ENCODE measurements at regions not wholly inside any gene's neighbourhood (a gene's known extent, or its start where the extent isn't known, plus 50 kb on each side); places are given as distances from the start of the nearest gene placed in this dataset.

GRCh38 chr5:145433077-145433476 is 402.1 kb downstream of the PRELID2 start:
- TF ChIP-seq TAF1 (IDR thresholded peaks at IDR 0.05; ENCODE audit: borderline replicate concordance, low read depth, low read length), result no peak
- no peak for TF ChIP-seq POLR2A (IDR thresholded peaks at IDR 0.05; ENCODE audit: low read depth, low read length)
